ENCODE measurements at regions not wholly inside any gene's neighbourhood (a gene's known extent, or its start where the extent isn't known, plus 50 kb on each side); places are given as distances from the start of the nearest gene placed in this dataset.

DNA sequence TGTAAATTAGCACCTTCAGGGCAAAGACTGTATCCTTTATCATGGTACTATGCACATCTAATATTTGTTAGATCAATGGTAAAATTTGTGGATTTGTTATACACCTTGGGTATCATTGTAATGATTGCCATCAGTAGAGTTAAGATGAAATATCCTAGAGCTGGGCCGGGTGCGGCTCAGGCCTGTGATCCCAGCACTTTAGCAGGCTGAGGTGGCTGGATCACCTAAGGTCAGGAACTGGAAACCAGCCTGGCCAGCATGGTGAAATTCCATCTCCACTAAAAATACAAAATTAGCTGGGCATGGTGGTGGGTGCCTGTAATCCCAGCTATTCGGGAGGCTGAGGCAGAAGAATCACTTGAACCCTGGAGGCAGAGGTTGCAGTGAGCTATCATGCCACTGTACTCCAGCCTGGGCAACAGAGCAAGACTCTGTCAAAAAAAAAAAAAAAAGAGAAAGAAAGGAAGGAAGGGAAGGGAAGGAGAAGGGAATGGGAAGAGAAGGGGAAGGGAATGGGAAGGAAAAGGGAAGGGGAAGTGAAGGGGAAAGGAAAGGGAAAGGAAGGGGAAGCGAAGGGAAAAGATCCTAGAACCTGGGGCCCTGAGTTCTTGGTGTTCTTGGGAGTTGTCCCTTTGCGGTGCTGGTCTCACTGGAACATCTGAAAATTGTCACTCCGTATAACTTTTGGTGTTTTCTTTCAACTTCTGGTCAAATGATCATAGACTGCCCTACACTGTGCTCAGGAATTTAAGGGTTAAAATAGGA, 71.1 kb upstream of the NEUROD1 start:
- TF ChIP-seq, protein P1, sequence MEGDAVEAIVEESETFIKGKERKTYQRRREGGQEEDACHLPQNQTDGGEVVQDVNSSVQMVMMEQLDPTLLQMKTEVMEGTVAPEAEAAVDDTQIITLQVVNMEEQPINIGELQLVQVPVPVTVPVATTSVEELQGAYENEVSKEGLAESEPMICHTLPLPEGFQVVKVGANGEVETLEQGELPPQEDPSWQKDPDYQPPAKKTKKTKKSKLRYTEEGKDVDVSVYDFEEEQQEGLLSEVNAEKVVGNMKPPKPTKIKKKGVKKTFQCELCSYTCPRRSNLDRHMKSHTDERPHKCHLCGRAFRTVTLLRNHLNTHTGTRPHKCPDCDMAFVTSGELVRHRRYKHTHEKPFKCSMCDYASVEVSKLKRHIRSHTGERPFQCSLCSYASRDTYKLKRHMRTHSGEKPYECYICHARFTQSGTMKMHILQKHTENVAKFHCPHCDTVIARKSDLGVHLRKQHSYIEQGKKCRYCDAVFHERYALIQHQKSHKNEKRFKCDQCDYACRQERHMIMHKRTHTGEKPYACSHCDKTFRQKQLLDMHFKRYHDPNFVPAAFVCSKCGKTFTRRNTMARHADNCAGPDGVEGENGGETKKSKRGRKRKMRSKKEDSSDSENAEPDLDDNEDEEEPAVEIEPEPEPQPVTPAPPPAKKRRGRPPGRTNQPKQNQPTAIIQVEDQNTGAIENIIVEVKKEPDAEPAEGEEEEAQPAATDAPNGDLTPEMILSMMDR (conservative IDR thresholded peaks at IDR 0.05 in 1 of 2, IDR thresholded peaks at IDR 0.05 in 1 of 2; ENCODE audit: low read depth in 1 of 2, low read length in 2 of 2): no peak
- no peak for TF ChIP-seq EZH2 (IDR thresholded peaks at IDR 0.05; ENCODE audit: low read length, missing control alignments)

All from fibroblast of lung (primary cell).